A549 (cell line): ENCODE measurements at regions not wholly inside any gene's neighbourhood (a gene's known extent, or its start where the extent isn't known, plus 50 kb on each side); places are given as distances from the start of the nearest gene placed in this dataset.
"Not testable (repeated sequence)": the region's sequence is repeated elsewhere in the genome, so short reads cannot be mapped to it uniquely, and the experiment has no call there.

ENCODE experiments used
- BCL3 ChIP-seq: fragments of >200 bp; sonication (Bioruptor Twin); formaldehyde crosslinking; IDR thresholded peaks from 3 replicates; pipeline ENCODE4 v1.6.1; 2016
- CTCF ChIP-seq: fragments of >200 bp; sonication (Bioruptor Twin); formaldehyde crosslinking; IDR thresholded peaks from 3 replicates; pipeline ENCODE4 v1.5.1; 2016
- EP300 ChIP-seq, 2 experiments: fragments of >200 bp; sonication (Bioruptor Twin); formaldehyde crosslinking; IDR thresholded peaks; 2 replicates in 1 of 2; 3 replicates in 1 of 2; pipeline ENCODE4 v1.6.1; 2016 to 2017
- ESRRA ChIP-seq: fragments of 150-350 bp; IDR thresholded peaks from 2 replicates; pipeline ENCODE4 v1.6.1; 2014; ENCODE audit warnings: mild to moderate bottlenecking, low read length, borderline replicate concordance
- HEYL ChIP-seq: fragments of 250-450 bp; sonication (Bioruptor Pico); IDR thresholded peaks from 2 replicates; pipeline ENCODE4 v1.8.0; 2021; ENCODE audit warnings: mild to moderate bottlenecking, moderate library complexity
- HMGXB4 ChIP-seq: fragments of 250-450 bp; sonication (Bioruptor Pico); IDR thresholded peaks from 2 replicates; pipeline ENCODE4 v1.5.0; 2021; ENCODE audit warnings: mild to moderate bottlenecking, moderate library complexity, borderline replicate concordance
- JUNB ChIP-seq: fragments of >200 bp; sonication (Bioruptor Twin); formaldehyde crosslinking; IDR thresholded peaks from 2 replicates; pipeline ENCODE4 v1.6.1; 2016
- MYC ChIP-seq: IDR thresholded peaks from 2 replicates; pipeline ENCODE4 v1.6.1; 2012; ENCODE audit warnings: mild to moderate bottlenecking, inconsistent platforms, low read length, improper control_type of control experiment, borderline replicate concordance
- PHF8 ChIP-seq: fragments of 200-600 bp; sonication (generic); IDR thresholded peaks from 2 replicates; pipeline ENCODE4 v1.6.1; 2016; ENCODE audit warnings: low read depth, mild to moderate bottlenecking, antibody characterized with exemption, moderate library complexity, borderline replicate concordance
- POLR2A ChIP-seq: IDR thresholded peaks from 2 replicates; pipeline ENCODE4 v1.6.1; 2012; ENCODE audit warnings: mild to moderate bottlenecking, low read length
- RAD21 ChIP-seq, 2 experiments: fragments of >200 bp in 1 of 2; sonication (Bioruptor Twin) in 1 of 2; formaldehyde crosslinking in 1 of 2; IDR thresholded peaks in 1 of 2; conservative IDR thresholded peaks in 1 of 2; 2 replicates in 1 of 2; 3 replicates in 1 of 2; pipeline ENCODE4 v1.6.1; 2012 to 2018; ENCODE audit warnings: inconsistent platforms in 1 of 2
- RFX5 ChIP-seq: fragments of 450-650 bp; IDR thresholded peaks from 2 replicates; pipeline ENCODE4 v1.7.1; 2014; ENCODE audit warnings: antibody characterized with exemption, mild to moderate bottlenecking, moderate library complexity

- not testable (repeated sequence) for TF ChIP-seq MYC; CTCF; HEYL; PHF8; JUNB; POLR2A; ESRRA; HMGXB4 (CRISPR knock-in tag); BCL3; RFX5; EP300 (IDR thresholded peaks at IDR 0.05); RAD21 (conservative IDR thresholded peaks at IDR 0.05 in 1 of 2, IDR thresholded peaks at IDR 0.05 in 1 of 2)
These were observed 125.3 kb downstream of the CD83 start for GRCh38 chr6:14242912-14243311.
